ENCODE measurements at regions not wholly inside any gene's neighbourhood (a gene's known extent, or its start where the extent isn't known, plus 50 kb on each side); places are given as distances from the start of the nearest gene placed in this dataset.

- ATAC-seq = no peak
- no peak for DNase-seq
- Histone ChIP-seq H3K27me3 (peaks cover 0 to 18% (median 5%) of the 10 kb centered on the region in 7 donors), H3K36me3 (no peaks in the 10 kb centered on the region), H3K9me3 (no peaks in the 10 kb centered on the region), H3K27ac (no peak overlapping the region), H3K4me1 (no peaks in the 10 kb centered on the region), H3K4me3 (no peak overlapping the region)
- 28 to 38% methylated on average over 1 of the region's 1 CpG for WGBS, 2 donors
- no peak for TF ChIP-seq CTCF (IDR thresholded peaks at IDR 0.05)
- intact Hi-C loops (cut with DNase I) = no loop called here
Observed at GRCh38 chr1:209268479-209268878, 315.0 kb upstream of the CAMK1G start.

- WGBS, 2 donors = 56 to 72% methylated on average over 3 of the region's 3 CpGs
Observed at GRCh38 chr1:209276321-209276720, 307.2 kb upstream of the CAMK1G start.

GRCh38 chr1:209277662-209278061, 305.9 kb upstream of the CAMK1G start:
- Histone ChIP-seq H3K4me3 (no peak overlapping the region), H3K9me3 (no peaks in the 10 kb centered on the region), H3K27me3 (peaks cover 0 to 23% (median 11%) of the 10 kb centered on the region in 7 donors), H3K4me1 (no peaks in the 10 kb centered on the region), H3K36me3 (no peaks in the 10 kb centered on the region), H3K27ac (no peak overlapping the region)
- 88 to 91% methylated on average over 1 of the region's 1 CpG for WGBS, 2 donors
- DNase-seq (no peak), ATAC-seq (no peak)
- TF ChIP-seq CTCF (IDR thresholded peaks at IDR 0.05) = no peak
- intact Hi-C loops (cut with DNase I) = no loop called here

More at GRCh38 chr1:209276321-209276720, 307.2 kb upstream of the CAMK1G start:
- Histone ChIP-seq H3K4me1 (no peaks in the 10 kb centered on the region), H3K36me3 (no peaks in the 10 kb centered on the region), H3K9me3 (no peaks in the 10 kb centered on the region), H3K27me3 (peaks cover 0 to 23% (median 11%) of the 10 kb centered on the region in 7 donors), H3K27ac (no peak overlapping the region), H3K4me3 (no peak overlapping the region)
- intact Hi-C loops (cut with DNase I) = no loop called here
- no peak for TF ChIP-seq CTCF (IDR thresholded peaks at IDR 0.05)
- no peak for DNase-seq
- ATAC-seq = no peak

- Histone ChIP-seq H3K36me3 (no peaks in the 10 kb centered on the region), H3K4me1 (no peaks in the 10 kb centered on the region), H3K27ac (no peak overlapping the region), H3K4me3 (no peak overlapping the region), H3K27me3 (peaks cover 0 to 61% (median 9%) of the 10 kb centered on the region in 7 donors), H3K9me3 (no peaks in the 10 kb centered on the region)
- 23 to 31% methylated on average over 1 of the region's 1 CpG for WGBS, 2 donors
- DNase-seq (no peak), ATAC-seq (no peak)
- no peak for TF ChIP-seq CTCF (IDR thresholded peaks at IDR 0.05)
- intact Hi-C loops (cut with DNase I) = no loop called here
Observed at GRCh38 chr1:209291715-209292114, 291.8 kb upstream of the CAMK1G start.

Measured in heart right ventricle (tissue), 16 donors.